ENCODE measurements at regions not wholly inside any gene's neighbourhood (a gene's known extent, or its start where the extent isn't known, plus 50 kb on each side); places are given as distances from the start of the nearest gene placed in this dataset.
A peak's percentile ranks its signal among the peaks of the same experiment; 100 is the strongest.

DNA sequence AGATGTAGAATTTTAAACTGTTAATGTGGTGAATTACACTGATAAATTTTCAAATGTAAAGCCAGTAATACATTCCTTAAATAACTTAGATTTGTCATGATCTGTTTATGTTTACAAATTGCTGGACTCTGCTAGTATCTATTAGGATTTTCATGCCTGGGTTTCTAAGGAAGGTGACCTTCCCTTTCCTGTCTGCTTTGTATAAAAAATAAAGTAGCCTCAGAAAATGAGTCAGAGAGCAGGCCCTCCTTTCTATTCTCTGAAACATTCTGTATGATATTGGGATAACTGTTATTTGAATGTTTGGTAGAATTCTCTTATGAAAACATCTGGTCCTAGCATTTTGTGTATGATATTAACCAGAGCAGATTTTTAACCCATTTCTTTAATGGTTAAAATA, 255.3 kb downstream of the SYK start:
- no peak overlapping the region for H3K27ac Mint-ChIP-seq (ENCODE audit: low read depth)
- ATAC-seq (replicated peaks; ENCODE audit: extremely low read depth, poor library complexity, severe bottlenecking) (no peak), DNase-seq (ENCODE audit: low spot score in 2 of 2) (no peak)
- H3K9me3 Mint-ChIP-seq = no peaks in the 10 kb centered on the region
- H3K27me3 Mint-ChIP-seq = no peaks in the 10 kb centered on the region
- no peaks in the 10 kb centered on the region for H3K36me3 Mint-ChIP-seq (ENCODE audit: insufficient read depth)
- H3K4me1 Mint-ChIP-seq = no peaks in the 10 kb centered on the region
- H3K4me3 Mint-ChIP-seq = no peak overlapping the region

DNA sequence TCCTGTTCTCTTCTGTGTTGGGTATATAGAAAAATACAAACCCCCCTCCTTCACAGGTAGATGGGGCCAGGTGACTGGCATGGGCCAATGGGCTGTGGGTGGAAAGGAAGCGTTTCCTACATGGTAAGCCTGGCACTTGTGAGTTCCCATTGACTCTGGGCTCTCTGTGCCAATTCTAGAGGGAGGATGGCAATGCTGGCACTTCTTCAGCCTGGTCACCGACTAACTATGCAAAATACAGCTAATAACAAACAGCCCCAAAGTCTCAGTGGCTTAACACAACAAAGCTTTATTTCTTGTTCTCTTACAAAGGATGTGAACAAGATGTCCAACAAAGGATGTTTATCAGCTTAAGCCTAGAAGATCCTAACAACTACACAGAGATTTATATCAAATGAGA, 258.1 kb downstream of the SYK start:
- no peaks in the 10 kb centered on the region for H3K9me3 Mint-ChIP-seq
- no peak for DNase-seq (ENCODE audit: low spot score in 2 of 2)
- H3K4me1 Mint-ChIP-seq = no peaks in the 10 kb centered on the region
- H3K27me3 Mint-ChIP-seq = no peaks in the 10 kb centered on the region
- no peak for ATAC-seq (replicated peaks; ENCODE audit: extremely low read depth, poor library complexity, severe bottlenecking)
- no peak overlapping the region for H3K4me3 Mint-ChIP-seq
- H3K27ac Mint-ChIP-seq (ENCODE audit: low read depth) = no peak overlapping the region
- H3K36me3 Mint-ChIP-seq (ENCODE audit: insufficient read depth) = no peaks in the 10 kb centered on the region

GRCh38 chr9:91060520-91061343, 259.1 kb downstream of the SYK start:
- H3K27me3 Mint-ChIP-seq = no peaks in the 10 kb centered on the region
- no peak for DNase-seq (ENCODE audit: low spot score in 2 of 2)
- no peaks in the 10 kb centered on the region for H3K4me1 Mint-ChIP-seq
- no peak overlapping the region for H3K4me3 Mint-ChIP-seq
- no peak overlapping the region for H3K27ac Mint-ChIP-seq (ENCODE audit: low read depth)
- no peak for ATAC-seq (replicated peaks; ENCODE audit: extremely low read depth, poor library complexity, severe bottlenecking)
- H3K9me3 Mint-ChIP-seq = no peaks in the 10 kb centered on the region
- no peaks in the 10 kb centered on the region for H3K36me3 Mint-ChIP-seq (ENCODE audit: insufficient read depth)

GRCh38 chr9:91061506-91061905, 259.9 kb downstream of the SYK start:
- no peak overlapping the region for H3K4me3 Mint-ChIP-seq
- ATAC-seq (replicated peaks; ENCODE audit: extremely low read depth, poor library complexity, severe bottlenecking) = no peak
- H3K4me1 Mint-ChIP-seq = no peaks in the 10 kb centered on the region
- no peaks in the 10 kb centered on the region for H3K9me3 Mint-ChIP-seq
- H3K36me3 Mint-ChIP-seq (ENCODE audit: insufficient read depth) = peaks cover under 1% of the 10 kb centered on the region
- H3K27me3 Mint-ChIP-seq = no peaks in the 10 kb centered on the region
- no peak overlapping the region for H3K27ac Mint-ChIP-seq (ENCODE audit: low read depth)
- DNase-seq (ENCODE audit: low spot score in 2 of 2) = no peak

DNA sequence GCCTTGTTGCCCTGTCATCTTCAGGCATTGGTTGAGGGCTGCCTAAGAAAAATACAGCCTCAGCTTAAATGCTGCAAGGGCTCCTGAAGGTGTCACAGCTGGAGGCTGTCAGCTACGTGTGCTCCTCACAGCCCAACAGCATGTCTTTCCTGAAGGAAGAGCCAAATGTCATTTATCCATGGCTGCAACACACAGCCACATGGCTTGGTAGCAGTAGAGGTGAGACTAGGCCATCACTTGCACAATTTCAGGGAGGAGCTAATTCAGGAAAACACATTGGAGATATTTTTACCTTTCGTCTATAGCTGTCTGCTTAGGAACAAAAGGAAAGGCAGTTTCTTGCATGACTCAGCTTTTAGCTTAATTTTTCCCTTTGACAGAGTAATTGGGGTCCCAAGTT, 260.7 kb downstream of the SYK start:
- H3K27ac Mint-ChIP-seq (ENCODE audit: low read depth) = no peak overlapping the region
- H3K36me3 Mint-ChIP-seq (ENCODE audit: insufficient read depth) = peaks cover 1% of the 10 kb centered on the region
- H3K9me3 Mint-ChIP-seq = no peaks in the 10 kb centered on the region
- no peak for DNase-seq (ENCODE audit: low spot score in 2 of 2)
- ATAC-seq (replicated peaks; ENCODE audit: extremely low read depth, poor library complexity, severe bottlenecking) = no peak
- H3K4me3 Mint-ChIP-seq = no peak overlapping the region
- H3K4me1 Mint-ChIP-seq = no peaks in the 10 kb centered on the region
- H3K27me3 Mint-ChIP-seq = no peaks in the 10 kb centered on the region

DNA sequence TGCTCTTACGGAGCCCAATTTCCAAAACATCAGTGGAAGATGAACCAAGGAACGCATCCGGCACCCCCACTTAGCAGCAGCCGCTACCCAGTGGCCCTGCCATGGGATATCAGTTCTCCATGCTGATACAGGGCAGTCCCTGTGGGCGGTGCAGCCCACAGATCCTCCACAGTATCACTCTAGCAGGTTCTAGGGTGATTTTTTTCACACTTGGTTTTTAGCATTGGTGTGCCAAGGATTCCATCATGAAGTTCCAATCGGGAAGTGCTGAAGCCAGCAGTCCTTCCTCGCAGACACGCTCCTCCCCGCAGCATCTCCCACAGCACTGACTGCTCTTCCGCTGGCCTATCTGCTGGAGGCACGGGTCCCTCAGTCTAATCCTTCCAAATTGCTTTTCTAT, 261.9 kb downstream of the SYK start:
- Mint-ChIP-seq H3K36me3 (ENCODE audit: insufficient read depth) (peaks cover 1% of the 10 kb centered on the region), H3K4me1 (no peaks in the 10 kb centered on the region), H3K27me3 (no peaks in the 10 kb centered on the region), H3K4me3 (no peak overlapping the region), H3K27ac (ENCODE audit: low read depth) (no peak overlapping the region), H3K9me3 (no peaks in the 10 kb centered on the region)
- DNase-seq (ENCODE audit: low spot score in 2 of 2) (no peak), ATAC-seq (replicated peaks; ENCODE audit: extremely low read depth, poor library complexity, severe bottlenecking) (no peak)

DNA sequence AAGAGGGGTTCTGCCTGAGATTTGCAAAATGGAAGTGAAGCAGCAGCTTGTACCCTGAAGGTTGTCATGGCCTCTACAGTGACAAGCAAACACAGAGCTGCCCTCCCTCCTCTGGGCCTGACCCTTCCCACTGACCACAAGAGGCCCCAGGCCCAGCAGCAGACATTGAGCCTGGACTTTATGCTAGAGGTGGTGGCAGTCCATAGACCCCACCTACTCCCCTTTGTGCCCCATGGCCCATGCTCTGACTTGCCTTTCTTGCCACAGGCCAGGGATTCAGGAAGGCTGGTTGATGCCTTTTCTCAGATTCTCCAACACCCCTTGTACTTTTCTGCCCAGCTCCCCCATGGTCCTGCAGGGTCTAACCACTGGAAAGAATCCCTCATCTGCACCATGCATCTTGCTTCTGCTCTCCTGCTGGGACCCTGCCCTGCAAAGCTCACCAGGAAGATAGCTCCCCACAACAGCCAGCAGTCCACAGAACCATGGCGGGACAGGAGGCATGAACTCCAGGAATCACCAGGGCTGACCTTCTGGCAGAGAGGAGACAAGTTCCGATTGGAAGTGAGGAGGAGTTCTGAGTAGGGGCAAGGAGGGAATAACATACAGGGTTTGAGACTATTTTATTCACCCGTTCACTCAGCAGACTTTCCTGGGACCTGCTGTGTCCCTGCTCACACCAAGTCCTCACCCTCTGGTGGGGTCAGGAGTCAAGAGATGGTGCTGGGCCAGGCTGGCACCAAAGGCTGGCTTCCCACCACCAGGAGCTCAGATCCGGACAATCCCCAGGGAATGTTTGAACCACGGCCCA, 263.8 kb downstream of the SYK start:
- no peak for ATAC-seq (replicated peaks; ENCODE audit: extremely low read depth, poor library complexity, severe bottlenecking)
- Mint-ChIP-seq H3K9me3 (no peaks in the 10 kb centered on the region), H3K36me3 (ENCODE audit: insufficient read depth) (peaks cover 1% of the 10 kb centered on the region), H3K4me1 (peaks cover 10% of the 10 kb centered on the region), H3K27ac (ENCODE audit: low read depth) (no peak overlapping the region), H3K4me3 (no peak overlapping the region), H3K27me3 (no peaks in the 10 kb centered on the region)
- no peak for DNase-seq (ENCODE audit: low spot score in 2 of 2)

GRCh38 chr9:91066042-91066415, 264.4 kb downstream of the SYK start:
- no peak for ATAC-seq (replicated peaks; ENCODE audit: extremely low read depth, poor library complexity, severe bottlenecking)
- H3K27ac Mint-ChIP-seq (ENCODE audit: low read depth) = no peak overlapping the region

DNA sequence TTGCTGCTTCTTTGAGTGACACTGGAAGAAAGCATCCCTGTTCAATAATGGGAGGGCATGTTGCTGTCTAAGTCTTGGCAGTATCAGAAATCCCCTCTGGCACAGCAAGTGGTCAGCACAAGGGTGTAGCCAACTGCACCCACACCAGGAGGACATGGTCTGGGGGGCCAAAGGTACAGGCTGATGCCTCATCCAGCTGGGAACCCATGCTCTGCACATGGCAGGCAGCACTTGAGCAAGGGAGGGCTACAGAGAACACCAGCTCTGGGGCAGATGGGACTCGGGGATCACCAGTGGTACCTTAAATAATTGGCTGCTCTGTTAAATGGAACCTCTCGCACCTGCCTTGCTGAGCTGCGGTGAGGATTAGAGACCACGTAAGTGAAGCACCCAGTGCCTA, 265.2 kb downstream of the SYK start:
- no peak for DNase-seq (ENCODE audit: low spot score in 2 of 2)
- Mint-ChIP-seq H3K9me3 (no peaks in the 10 kb centered on the region), H3K4me1 (peaks cover 18% of the 10 kb centered on the region), H3K4me3 (no peak overlapping the region), H3K27ac (ENCODE audit: low read depth) (no peak overlapping the region), H3K36me3 (ENCODE audit: insufficient read depth) (peaks cover 3% of the 10 kb centered on the region), H3K27me3 (no peaks in the 10 kb centered on the region)
- ATAC-seq (replicated peaks; ENCODE audit: extremely low read depth, poor library complexity, severe bottlenecking) = no peak

More at GRCh38 chr9:91066042-91066415, 264.4 kb downstream of the SYK start:
- Mint-ChIP-seq H3K4me3 (no peak overlapping the region), H3K4me1 (peaks cover 10% of the 10 kb centered on the region), H3K9me3 (no peaks in the 10 kb centered on the region), H3K36me3 (ENCODE audit: insufficient read depth) (peaks cover 2% of the 10 kb centered on the region), H3K27me3 (no peaks in the 10 kb centered on the region)
- no peak for DNase-seq (ENCODE audit: low spot score in 2 of 2)

GRCh38 chr9:91067306-91067860, 265.8 kb downstream of the SYK start:
- H3K9me3 Mint-ChIP-seq = no peaks in the 10 kb centered on the region
- no peak for ATAC-seq (replicated peaks; ENCODE audit: extremely low read depth, poor library complexity, severe bottlenecking)
- H3K36me3 Mint-ChIP-seq (ENCODE audit: insufficient read depth) = peaks cover 3% of the 10 kb centered on the region
- H3K4me1 Mint-ChIP-seq = peaks cover 20% of the 10 kb centered on the region
- no peak for DNase-seq (ENCODE audit: low spot score in 2 of 2)
- H3K27me3 Mint-ChIP-seq = no peaks in the 10 kb centered on the region
- H3K4me3 Mint-ChIP-seq = no peak overlapping the region
- no peak overlapping the region for H3K27ac Mint-ChIP-seq (ENCODE audit: low read depth)

DNA sequence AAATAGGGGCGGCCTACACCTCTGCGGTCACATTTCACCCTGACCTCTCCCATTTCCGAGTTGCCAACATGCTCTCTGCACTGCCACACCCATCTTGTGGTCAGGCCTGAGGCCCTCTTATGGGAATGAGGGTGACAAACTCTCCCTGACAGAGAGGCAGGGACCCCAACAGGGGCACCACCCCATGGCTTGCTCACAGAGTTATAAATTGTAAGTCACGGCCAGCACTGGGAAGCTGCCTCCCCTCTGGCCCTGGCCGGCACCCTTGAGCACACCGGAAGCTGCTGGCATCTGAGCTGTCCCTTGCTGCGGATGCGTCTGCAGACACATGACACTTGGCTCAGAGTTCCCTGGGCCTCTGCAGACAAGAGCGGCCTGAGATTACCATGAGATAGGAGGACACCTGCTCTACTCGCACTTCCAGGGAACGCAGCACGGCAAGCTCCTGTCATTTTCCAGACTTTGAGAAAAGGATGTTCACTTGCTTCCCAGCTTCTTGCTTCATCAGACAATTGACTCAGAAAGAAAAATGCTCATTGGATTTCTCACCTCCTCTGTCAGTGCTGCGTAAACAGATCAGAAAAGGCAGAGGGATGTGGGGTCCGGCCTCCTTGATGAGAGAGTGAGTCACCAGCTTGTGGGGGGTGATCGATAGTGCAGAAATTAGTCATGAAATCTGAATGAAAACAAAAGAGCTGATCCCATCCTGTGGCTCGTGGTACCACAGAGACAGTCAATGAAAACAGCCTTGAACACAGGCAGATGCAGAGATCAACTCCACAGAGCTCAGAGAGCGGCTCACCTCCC, 269.8 kb downstream of the SYK start:
- DNase-seq (ENCODE audit: low spot score in 2 of 2) = no peak
- Mint-ChIP-seq H3K9me3 (no peaks in the 10 kb centered on the region), H3K36me3 (ENCODE audit: insufficient read depth) (peaks cover 3% of the 10 kb centered on the region), H3K4me1 (peaks cover 20% of the 10 kb centered on the region), H3K4me3 (peak overlapping the region; percentile 40), H3K27me3 (no peaks in the 10 kb centered on the region), H3K27ac (ENCODE audit: low read depth) (peak overlapping the region; percentile 54)
- peak; percentile 60 for ATAC-seq (replicated peaks; ENCODE audit: extremely low read depth, poor library complexity, severe bottlenecking)

GRCh38 chr9:91073049-91073810, 271.6 kb downstream of the SYK start:
- peaks cover 1% of the 10 kb centered on the region for H3K36me3 Mint-ChIP-seq (ENCODE audit: insufficient read depth)
- H3K4me3 Mint-ChIP-seq = no peak overlapping the region
- no peaks in the 10 kb centered on the region for H3K9me3 Mint-ChIP-seq
- no peak for DNase-seq (ENCODE audit: low spot score in 2 of 2)
- H3K4me1 Mint-ChIP-seq = peaks cover 21% of the 10 kb centered on the region
- H3K27me3 Mint-ChIP-seq = no peaks in the 10 kb centered on the region
- ATAC-seq (replicated peaks; ENCODE audit: extremely low read depth, poor library complexity, severe bottlenecking) = no peak
- peak overlapping the region; percentile 50 for H3K27ac Mint-ChIP-seq (ENCODE audit: low read depth)

Measured in central memory CD8-positive, alpha-beta T cell (primary cell).